Vagina (tissue), 2 donors: ENCODE measurements at regions not wholly inside any gene's neighbourhood (a gene's known extent, or its start where the extent isn't known, plus 50 kb on each side); places are given as distances from the start of the nearest gene placed in this dataset.

Experiments used
- POLR2A ChIP-seq, 2 donors: fragments of 450-650 bp; IDR thresholded peaks; one replicate each; pipeline ENCODE4 v1.6.1; 2017; ENCODE audit warnings: antibody characterized with exemption in 2 of 2, mild to moderate bottlenecking in 2 of 2, moderate library complexity in 2 of 2
- POLR2AphosphoS5 ChIP-seq, 2 donors: sonication (generic); formaldehyde crosslinking; IDR thresholded peaks; one replicate each; pipeline ENCODE4 v1.9.0; 2017; ENCODE audit warnings: antibody characterized with exemption in 2 of 2, mild to moderate bottlenecking in 2 of 2, low read depth in 1 of 2; ENCODE audit not compliant: insufficient read depth in 1 of 2
- TF ChIP-seq, protein P1 (sequence below), 3 experiments: fragments of 450-650 bp in 2 of 3; fragments of 200-600 bp in 1 of 3; sonication (generic) in 1 of 3; IDR thresholded peaks; one replicate each; pipeline ENCODE4 v1.5.1; 2017 to 2019; ENCODE audit warnings: antibody characterized with exemption in 3 of 3, mild to moderate bottlenecking in 2 of 3, moderate library complexity in 2 of 3

DNA sequence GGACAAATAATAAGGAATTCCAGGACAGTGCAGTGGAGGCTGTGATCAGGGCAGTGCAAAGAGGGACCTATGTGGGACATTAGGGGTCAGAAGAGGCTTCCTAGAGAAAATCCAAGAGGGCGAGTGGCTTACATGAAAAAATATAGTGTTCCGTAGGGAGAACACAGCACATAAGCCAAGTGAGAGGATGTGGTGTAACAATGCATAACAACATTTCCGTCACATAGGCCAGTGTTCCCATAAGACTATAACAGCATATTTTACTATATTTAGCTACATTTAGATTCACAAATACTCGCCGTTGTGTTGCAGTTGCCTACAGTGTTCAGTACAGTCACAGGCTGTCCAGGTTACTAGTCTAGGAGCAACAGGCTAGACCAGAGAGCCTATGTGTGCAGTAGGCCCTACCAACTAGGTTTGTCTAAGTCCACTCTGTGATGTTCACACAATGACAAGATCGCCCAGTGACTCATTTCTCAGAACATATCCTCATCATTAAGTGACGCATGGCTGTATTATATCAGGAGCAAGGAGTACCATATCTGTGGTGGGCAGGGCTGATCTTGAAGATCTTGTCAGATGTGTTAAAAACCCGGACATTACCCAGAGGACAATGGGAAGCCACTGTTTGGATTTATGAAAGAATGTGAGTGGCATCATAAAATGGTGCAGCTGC lies 74.0 kb upstream of the TBL1X start:
- TF ChIP-seq POLR2AphosphoS5 (IDR thresholded peaks at IDR 0.05; ENCODE audit: insufficient read depth in 1 of 2, low read depth in 1 of 2), result no peak
- TF ChIP-seq POLR2A (IDR thresholded peaks at IDR 0.05), result no peak
- TF ChIP-seq, protein P1, sequence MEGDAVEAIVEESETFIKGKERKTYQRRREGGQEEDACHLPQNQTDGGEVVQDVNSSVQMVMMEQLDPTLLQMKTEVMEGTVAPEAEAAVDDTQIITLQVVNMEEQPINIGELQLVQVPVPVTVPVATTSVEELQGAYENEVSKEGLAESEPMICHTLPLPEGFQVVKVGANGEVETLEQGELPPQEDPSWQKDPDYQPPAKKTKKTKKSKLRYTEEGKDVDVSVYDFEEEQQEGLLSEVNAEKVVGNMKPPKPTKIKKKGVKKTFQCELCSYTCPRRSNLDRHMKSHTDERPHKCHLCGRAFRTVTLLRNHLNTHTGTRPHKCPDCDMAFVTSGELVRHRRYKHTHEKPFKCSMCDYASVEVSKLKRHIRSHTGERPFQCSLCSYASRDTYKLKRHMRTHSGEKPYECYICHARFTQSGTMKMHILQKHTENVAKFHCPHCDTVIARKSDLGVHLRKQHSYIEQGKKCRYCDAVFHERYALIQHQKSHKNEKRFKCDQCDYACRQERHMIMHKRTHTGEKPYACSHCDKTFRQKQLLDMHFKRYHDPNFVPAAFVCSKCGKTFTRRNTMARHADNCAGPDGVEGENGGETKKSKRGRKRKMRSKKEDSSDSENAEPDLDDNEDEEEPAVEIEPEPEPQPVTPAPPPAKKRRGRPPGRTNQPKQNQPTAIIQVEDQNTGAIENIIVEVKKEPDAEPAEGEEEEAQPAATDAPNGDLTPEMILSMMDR (IDR thresholded peaks at IDR 0.05), result no peak
